ENCODE measurements at regions not wholly inside any gene's neighbourhood (a gene's known extent, or its start where the extent isn't known, plus 50 kb on each side); places are given as distances from the start of the nearest gene placed in this dataset.

- peak; percentile 58 for DNase-seq
Measured at GRCh38 chr9:119810645-119811429, 441.6 kb upstream of the BRINP1 start.

GRCh38 chr9:119803679-119804078 lies 434.4 kb upstream of the BRINP1 start:
- no peak for DNase-seq

GRCh38 chr9:119802621-119803020 lies 433.4 kb upstream of the BRINP1 start:
- DNase-seq = peak; percentile 3

- no peak for DNase-seq
Measured at GRCh38 chr9:119802133-119802532, 432.9 kb upstream of the BRINP1 start.

- no peak for DNase-seq
Measured at GRCh38 chr9:119801311-119801710, 432.1 kb upstream of the BRINP1 start.

GRCh38 chr9:119795395-119795794 lies 426.2 kb upstream of the BRINP1 start:
- no peak for DNase-seq

- DNase-seq = no peak
Measured at GRCh38 chr9:119794836-119795235, 425.6 kb upstream of the BRINP1 start.

- DNase-seq = no peak
Measured at GRCh38 chr9:119793218-119793617, 424.0 kb upstream of the BRINP1 start.

GRCh38 chr9:119792242-119792641 lies 423.0 kb upstream of the BRINP1 start:
- no peak for DNase-seq

- no peak for DNase-seq
Measured at GRCh38 chr9:119789987-119790386, 420.8 kb upstream of the BRINP1 start.

GRCh38 chr9:119788921-119789320 lies 419.7 kb upstream of the BRINP1 start:
- DNase-seq = no peak

- no peak for DNase-seq
Measured at GRCh38 chr9:119781886-119782285, 412.7 kb upstream of the BRINP1 start.

- DNase-seq = no peak
Measured at GRCh38 chr9:119775410-119775809, 406.2 kb upstream of the BRINP1 start.

GRCh38 chr9:119773823-119774222 lies 404.6 kb upstream of the BRINP1 start:
- no peak for DNase-seq

- no peak for DNase-seq
Measured at GRCh38 chr9:119771341-119771740, 402.1 kb upstream of the BRINP1 start.

- DNase-seq = no peak
Measured at GRCh38 chr9:119768266-119768665, 399.0 kb upstream of the BRINP1 start.

- no peak for DNase-seq
Measured at GRCh38 chr9:119765632-119766175, 396.5 kb upstream of the BRINP1 start.

GRCh38 chr9:119763260-119763659 lies 394.0 kb upstream of the BRINP1 start:
- DNase-seq = no peak

- DNase-seq = no peak
Measured at GRCh38 chr9:119761812-119762211, 392.6 kb upstream of the BRINP1 start.

GRCh38 chr9:119758990-119759389 lies 389.8 kb upstream of the BRINP1 start:
- no peak for DNase-seq

- no peak for DNase-seq
Measured at GRCh38 chr9:119758241-119758640, 389.0 kb upstream of the BRINP1 start.

GRCh38 chr9:119739476-119739875 lies 370.2 kb upstream of the BRINP1 start:
- no peak for DNase-seq

GRCh38 chr9:119736491-119737454 lies 367.5 kb upstream of the BRINP1 start:
- no peak for DNase-seq

GRCh38 chr9:119727988-119728387 lies 358.8 kb upstream of the BRINP1 start:
- DNase-seq = no peak

All from fibroblast of skin of right biceps (primary cell).